LNCaP clone FGC (cell line): ENCODE measurements at regions not wholly inside any gene's neighbourhood (a gene's known extent, or its start where the extent isn't known, plus 50 kb on each side); places are given as distances from the start of the nearest gene placed in this dataset.

Experiments used
- DNase-seq: peaks from one replicate; pipeline ENCODE4 v3.0.0-alpha.2; 2011; ENCODE audit warnings: low read depth
- H3K4me3 ChIP-seq: 2 replicates; pipeline ENCODE4 v1.5.1; 2011; ENCODE audit warnings: mild to moderate bottlenecking, low read depth, low read length, control low read depth
- TF ChIP-seq, protein P1 (sequence below): IDR thresholded peaks from 2 replicates; pipeline ENCODE4 v1.5.1; 2012; ENCODE audit warnings: mild to moderate bottlenecking; ENCODE audit not compliant: control insufficient read depth, insufficient read depth; ENCODE audit errors: extremely low read depth

DNA sequence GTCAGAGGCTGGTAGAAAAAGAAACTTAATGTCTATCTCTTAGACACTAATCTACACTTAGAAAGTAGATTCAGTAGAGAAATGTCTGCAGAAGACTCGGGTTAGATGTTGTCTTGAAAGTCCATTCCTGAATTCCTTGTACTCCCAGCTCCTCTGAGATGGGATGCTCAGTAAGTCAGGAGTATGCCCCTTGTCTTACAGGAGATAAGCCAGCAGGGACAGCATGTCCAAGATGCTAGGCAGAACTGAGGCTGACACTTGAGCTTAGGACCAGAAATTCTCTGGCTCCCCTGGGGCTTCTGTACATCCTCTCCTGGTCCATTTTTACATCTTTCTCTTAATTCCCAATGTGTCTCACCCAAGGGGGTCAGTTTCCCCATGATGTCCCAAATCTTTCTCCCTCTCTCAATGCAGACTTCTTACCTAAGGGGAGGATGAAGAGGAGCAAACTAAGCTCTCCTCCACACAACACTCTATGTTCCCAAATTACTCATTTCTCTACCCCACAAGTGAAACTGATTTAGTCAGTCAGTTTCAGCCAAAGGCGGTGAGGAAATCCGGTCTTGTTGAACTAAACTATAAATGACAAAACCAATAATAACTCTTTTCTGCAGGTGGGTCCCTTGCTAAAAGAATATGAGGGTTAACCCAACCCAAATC, 558.2 kb upstream of the DIPK2B start:
- no peak for DNase-seq
- TF ChIP-seq, protein P1, sequence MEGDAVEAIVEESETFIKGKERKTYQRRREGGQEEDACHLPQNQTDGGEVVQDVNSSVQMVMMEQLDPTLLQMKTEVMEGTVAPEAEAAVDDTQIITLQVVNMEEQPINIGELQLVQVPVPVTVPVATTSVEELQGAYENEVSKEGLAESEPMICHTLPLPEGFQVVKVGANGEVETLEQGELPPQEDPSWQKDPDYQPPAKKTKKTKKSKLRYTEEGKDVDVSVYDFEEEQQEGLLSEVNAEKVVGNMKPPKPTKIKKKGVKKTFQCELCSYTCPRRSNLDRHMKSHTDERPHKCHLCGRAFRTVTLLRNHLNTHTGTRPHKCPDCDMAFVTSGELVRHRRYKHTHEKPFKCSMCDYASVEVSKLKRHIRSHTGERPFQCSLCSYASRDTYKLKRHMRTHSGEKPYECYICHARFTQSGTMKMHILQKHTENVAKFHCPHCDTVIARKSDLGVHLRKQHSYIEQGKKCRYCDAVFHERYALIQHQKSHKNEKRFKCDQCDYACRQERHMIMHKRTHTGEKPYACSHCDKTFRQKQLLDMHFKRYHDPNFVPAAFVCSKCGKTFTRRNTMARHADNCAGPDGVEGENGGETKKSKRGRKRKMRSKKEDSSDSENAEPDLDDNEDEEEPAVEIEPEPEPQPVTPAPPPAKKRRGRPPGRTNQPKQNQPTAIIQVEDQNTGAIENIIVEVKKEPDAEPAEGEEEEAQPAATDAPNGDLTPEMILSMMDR = no peak
- H3K4me3 ChIP-seq = no peak overlapping the region

- H3K4me3 ChIP-seq = no peak overlapping the region
- TF ChIP-seq, protein P1 = no peak
- no peak for DNase-seq
Observed at GRCh38 chrX:45758319-45758718, 557.6 kb upstream of the DIPK2B start.

DNA sequence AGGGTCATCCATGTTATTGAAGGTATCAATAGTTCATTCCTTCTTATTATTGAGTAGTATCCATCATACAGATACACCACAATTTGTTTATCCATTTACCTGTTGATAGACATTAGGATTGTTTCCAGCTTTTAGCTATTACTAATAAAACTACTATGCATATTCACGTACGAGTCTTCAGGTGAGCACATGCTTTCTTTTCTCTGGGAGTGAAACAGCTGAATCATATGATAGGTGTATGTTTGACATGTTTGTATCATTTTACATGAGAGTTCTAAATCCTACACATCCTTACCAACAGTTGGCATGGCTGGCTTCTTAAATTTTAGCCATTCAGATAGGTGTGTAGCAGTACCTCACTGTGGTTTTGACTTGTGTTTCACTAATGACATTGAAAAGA, 556.6 kb upstream of the DIPK2B start:
- H3K4me3 ChIP-seq = no peak overlapping the region

GRCh38 chrX:45756557-45756956, 555.9 kb upstream of the DIPK2B start:
- no peak overlapping the region for H3K4me3 ChIP-seq
- TF ChIP-seq, protein P1 = no peak
- peak; percentile 84 for DNase-seq

More for the DNA sequence above, 556.6 kb upstream of the DIPK2B start:
- DNase-seq = no peak
- TF ChIP-seq, protein P1 = no peak

GRCh38 chrX:45755703-45756102, 555.0 kb upstream of the DIPK2B start:
- no peak for DNase-seq

DNA sequence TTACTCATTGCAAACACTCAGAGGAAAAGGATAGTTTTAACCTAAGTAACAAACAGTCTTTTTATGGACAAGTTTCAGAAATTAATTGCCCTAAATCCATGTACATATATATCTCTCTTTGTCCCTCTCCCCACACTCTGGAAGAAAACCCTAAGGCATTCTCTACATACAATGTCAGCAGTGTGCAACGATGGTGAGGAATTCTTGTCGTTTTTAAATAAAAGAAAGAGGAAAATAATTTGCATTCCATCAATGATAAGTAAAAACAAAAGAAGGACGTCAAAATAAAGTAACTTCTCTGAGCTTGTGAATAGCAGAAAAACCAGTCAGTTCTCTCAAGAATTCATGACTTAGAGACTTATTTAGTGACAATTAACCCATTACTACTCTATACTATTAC, 550.5 kb upstream of the DIPK2B start:
- TF ChIP-seq, protein P1 = no peak
- no peak overlapping the region for H3K4me3 ChIP-seq
- DNase-seq = no peak

More at GRCh38 chrX:45755703-45756102, 555.0 kb upstream of the DIPK2B start:
- TF ChIP-seq, protein P1 = no peak
- H3K4me3 ChIP-seq = no peak overlapping the region

- H3K4me3 ChIP-seq = no peak overlapping the region
- no peak for DNase-seq
- TF ChIP-seq, protein P1 = no peak
Observed at GRCh38 chrX:45750639-45751038, 550.0 kb upstream of the DIPK2B start.
